ENCODE measurements at regions not wholly inside any gene's neighbourhood (a gene's known extent, or its start where the extent isn't known, plus 50 kb on each side); places are given as distances from the start of the nearest gene placed in this dataset.

- ChIA-PET POLR2A (no interaction called here), CTCF (no interaction called here)
- Histone ChIP-seq H3K4me3 (ENCODE audit: low read depth, low read length) (no peak overlapping the region), H3K9me3 (ENCODE audit: control insufficient read depth, insufficient read depth, low read depth, low read length) (no peaks in the 10 kb centered on the region), H3K27ac (ENCODE audit: extremely low read depth, low read depth, low read length) (no peak overlapping the region), H3K36me3 (ENCODE audit: control insufficient read depth in 2 of 2, insufficient read depth in 1 of 2, low read length in 2 of 2) (no peaks in the 10 kb centered on the region), H3K4me1 (ENCODE audit: control insufficient read depth, insufficient read depth, low read length) (no peaks in the 10 kb centered on the region)
- TF ChIP-seq ZNF624 (tag by site-specific recombination; IDR thresholded peaks at IDR 0.05) (no peak), ZEB2 (tag by site-specific recombination; IDR thresholded peaks at IDR 0.05) (no peak), ZNF692 (tag by site-specific recombination; IDR thresholded peaks at IDR 0.05) (no peak), PRDM10 (tag by site-specific recombination; IDR thresholded peaks at IDR 0.05) (no peak), PRDM2 (tag by site-specific recombination; IDR thresholded peaks at IDR 0.05; ENCODE audit: borderline replicate concordance) (no peak), ZNF501 (tag by site-specific recombination; IDR thresholded peaks at IDR 0.05) (no peak), ZBTB44 (tag by site-specific recombination; IDR thresholded peaks at IDR 0.05) (no peak)
These were observed 106.0 kb upstream of the OR9Q1 start for GRCh38 chr11:57917632-57918031.

GRCh38 chr11:57920971-57921370 lies 102.7 kb upstream of the OR9Q1 start:
- TF ChIP-seq ZNF510 (tag by site-specific recombination; IDR thresholded peaks at IDR 0.05; ENCODE audit: insufficient replicate concordance) (no peak), ZNF416 (tag by site-specific recombination; IDR thresholded peaks at IDR 0.05) (no peak), ZNF211 (tag by site-specific recombination; IDR thresholded peaks at IDR 0.05; ENCODE audit: low read depth) (no peak), ZNF558 (tag by site-specific recombination; IDR thresholded peaks at IDR 0.05) (no peak), ZFP41 (tag by site-specific recombination; IDR thresholded peaks at IDR 0.05; ENCODE audit: borderline replicate concordance) (no peak), ZNF174 (tag by site-specific recombination; IDR thresholded peaks at IDR 0.05) (no peak), ZNF624 (tag by site-specific recombination; IDR thresholded peaks at IDR 0.05) (no peak), ZNF16 (tag by site-specific recombination; IDR thresholded peaks at IDR 0.05; ENCODE audit: low read depth) (no peak), ZEB2 (tag by site-specific recombination; IDR thresholded peaks at IDR 0.05) (no peak), ZNF76 (tag by site-specific recombination; IDR thresholded peaks at IDR 0.05; ENCODE audit: borderline replicate concordance, low read depth) (no peak), BCL6B (tag by site-specific recombination; IDR thresholded peaks at IDR 0.05) (no peak), INSM2 (tag by site-specific recombination; IDR thresholded peaks at IDR 0.05) (no peak)
- POLR2A ChIA-PET, result no interaction called here
- CTCF ChIA-PET, result no interaction called here
- Histone ChIP-seq H3K27ac (ENCODE audit: extremely low read depth, low read depth, low read length) (no peak overlapping the region), H3K9me3 (ENCODE audit: control insufficient read depth, insufficient read depth, low read depth, low read length) (no peaks in the 10 kb centered on the region), H3K36me3 (ENCODE audit: control insufficient read depth in 2 of 2, insufficient read depth in 1 of 2, low read length in 2 of 2) (no peaks in the 10 kb centered on the region), H3K4me1 (ENCODE audit: control insufficient read depth, insufficient read depth, low read length) (no peaks in the 10 kb centered on the region), H3K4me3 (ENCODE audit: low read depth, low read length) (no peak overlapping the region)
